Right ventricle myocardium superior (tissue), 1 donor: ENCODE measurements at regions not wholly inside any gene's neighbourhood (a gene's known extent, or its start where the extent isn't known, plus 50 kb on each side); places are given as distances from the start of the nearest gene placed in this dataset.
"Not testable (repeated sequence)": the region's sequence is repeated elsewhere in the genome, so short reads cannot be mapped to it uniquely, and the experiment has no call there.

Experiments used
- ATAC-seq: fragments of 200-7000 bp; cut with Tn5 transposase; one replicate; pipeline ENCODE4 v1.9.1; 2020; ENCODE audit warnings: mild to moderate bottlenecking; ENCODE audit not compliant: poor library complexity
- DNase-seq: peaks from one replicate; pipeline ENCODE4 v3.0.0-alpha.2; 2020
- intact Hi-C: fragments of 100-400 bp; cut with DNase I; formaldehyde crosslinking; loops from one replicate; pipeline ENCODE4 v1.11.2; 2022
- donor health status: DM: no; HTN: yes; CAD: no; lungs with severe emphysema.

DNA sequence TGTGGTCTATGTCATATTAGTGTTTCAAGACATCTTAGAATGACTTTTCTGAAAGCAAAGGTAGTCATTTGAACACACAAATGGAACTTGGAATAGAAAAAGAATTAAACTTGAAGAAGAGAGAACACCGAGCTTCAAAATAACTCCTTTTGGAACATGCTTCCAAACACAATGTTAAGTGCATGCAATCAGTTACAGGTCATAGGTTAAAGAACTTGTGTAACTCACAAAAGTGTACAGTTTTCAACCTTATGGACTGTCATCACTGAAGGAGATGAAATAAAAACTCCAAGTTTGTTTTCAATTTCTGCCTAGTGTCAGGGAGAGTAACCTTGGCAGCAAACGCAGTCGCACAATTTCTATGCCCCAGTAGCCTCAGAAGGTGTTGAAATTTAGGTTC lies 192.9 kb upstream of the NECTIN3 start:
- intact Hi-C loops = no loop called here
- ATAC-seq (no peak), DNase-seq (no peak)

DNA sequence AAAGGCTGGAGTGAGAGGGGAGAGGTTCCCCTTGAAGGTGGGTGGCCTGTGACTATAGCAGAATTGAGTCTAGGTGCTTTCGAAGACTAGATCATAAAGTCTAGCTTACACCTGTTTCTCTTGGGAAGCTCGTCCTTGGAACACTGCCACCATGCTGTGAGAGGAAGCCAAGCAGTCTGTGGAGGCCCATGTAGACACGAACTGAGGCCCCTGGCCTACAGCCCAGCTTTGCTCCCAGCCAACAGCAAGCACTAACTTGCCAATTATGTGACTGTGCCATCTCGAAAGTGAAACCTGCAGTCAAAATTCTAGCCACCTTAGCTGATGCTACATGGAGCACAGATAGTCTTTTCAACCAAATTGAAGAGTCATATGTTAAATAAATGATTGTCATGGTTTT lies 190.5 kb upstream of the NECTIN3 start:
- intact Hi-C loops = no loop called here
- peak; percentile 59 for DNase-seq
- ATAC-seq = peak; percentile 58

DNA sequence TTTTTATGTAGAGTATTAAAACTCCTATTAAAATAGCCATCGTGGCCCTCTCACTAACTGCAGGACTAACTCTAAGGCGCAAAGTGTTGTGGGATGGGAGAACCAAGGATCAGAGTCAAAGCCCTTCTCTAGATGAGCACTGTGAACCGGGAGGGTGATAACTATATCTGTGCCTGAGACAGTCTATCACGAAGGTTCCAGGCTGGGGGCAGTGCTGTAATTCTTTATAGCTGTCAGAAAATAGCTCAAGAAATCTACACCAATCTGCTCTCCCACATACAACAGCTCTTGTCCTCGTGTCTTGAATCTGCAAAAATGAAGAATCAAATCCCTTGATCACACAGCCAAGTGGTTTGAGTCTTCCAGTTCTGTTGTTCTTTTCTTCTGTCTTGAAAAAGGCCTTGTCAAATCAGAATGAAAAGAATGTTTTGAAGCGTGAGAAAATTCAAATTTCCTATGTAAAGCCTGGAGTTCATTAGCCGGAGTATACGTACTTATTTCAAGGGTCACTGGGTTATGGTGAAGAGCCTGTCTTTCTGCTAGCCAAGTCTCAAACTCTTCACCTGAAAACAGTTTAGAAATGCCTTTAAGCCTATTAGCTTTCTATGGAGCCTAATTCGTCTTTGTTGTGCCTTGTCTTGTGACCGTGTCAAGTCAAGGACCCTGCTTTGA lies 185.3 kb upstream of the NECTIN3 start:
- intact Hi-C loops = no loop called here
- ATAC-seq = no peak
- no peak for DNase-seq

DNA sequence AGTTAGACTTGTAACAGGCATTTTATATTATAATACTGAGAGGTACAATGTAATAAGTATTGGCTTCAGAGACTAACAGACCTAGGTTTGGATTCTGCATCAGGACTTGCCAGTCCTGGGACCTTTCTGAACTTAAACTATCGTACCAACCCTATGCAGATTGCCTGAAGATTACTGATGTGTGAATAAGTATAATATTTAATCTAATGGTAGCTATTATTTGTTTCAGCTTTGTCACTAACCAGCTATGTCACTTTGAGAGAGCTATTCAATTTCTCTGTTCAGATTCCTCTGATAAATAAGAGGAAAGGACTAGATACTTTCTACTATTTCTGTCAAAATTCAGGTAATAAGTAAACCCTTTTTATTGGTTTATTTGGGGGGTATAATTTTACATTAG lies 184.4 kb upstream of the NECTIN3 start:
- ATAC-seq (no peak), DNase-seq (no peak)
- intact Hi-C loops = no loop called here

DNA sequence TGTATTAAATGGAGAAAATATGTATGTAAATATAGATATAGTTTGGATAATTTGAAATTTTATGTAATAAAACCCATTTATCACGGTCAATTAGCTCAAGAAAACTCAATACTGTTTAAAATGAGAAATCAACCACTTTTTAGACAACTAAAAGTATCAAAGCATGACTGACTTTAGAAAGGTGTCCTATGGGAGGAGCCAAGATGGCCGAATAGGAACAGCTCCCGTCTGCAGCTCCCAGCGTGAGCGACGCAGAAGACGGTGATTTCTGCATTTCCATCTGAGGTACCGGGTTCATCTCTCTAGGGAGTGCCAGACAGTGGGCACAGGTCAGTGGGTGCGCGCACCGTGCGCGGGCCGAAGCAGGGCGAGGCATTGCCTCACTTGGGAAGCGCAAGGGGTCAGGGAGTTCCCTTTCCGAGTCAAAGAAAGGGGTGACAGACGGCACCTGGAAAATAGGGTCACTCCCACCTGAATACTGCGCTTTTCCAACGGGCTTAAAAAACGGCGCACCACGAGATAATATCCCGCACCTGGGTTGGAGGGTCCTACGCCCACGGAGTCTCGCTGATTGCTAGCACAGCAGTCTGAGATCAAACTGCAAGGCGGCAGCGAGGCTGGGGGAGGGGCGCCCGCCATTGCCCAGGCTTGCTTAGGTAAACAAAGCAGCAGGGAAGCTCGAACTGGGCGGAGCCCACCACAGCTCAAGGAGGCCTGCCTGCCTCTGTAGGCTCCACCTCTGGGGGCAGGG lies 182.8 kb upstream of the NECTIN3 start:
- intact Hi-C loops, ATAC-seq, DNase-seq: not testable (repeated sequence)

DNA sequence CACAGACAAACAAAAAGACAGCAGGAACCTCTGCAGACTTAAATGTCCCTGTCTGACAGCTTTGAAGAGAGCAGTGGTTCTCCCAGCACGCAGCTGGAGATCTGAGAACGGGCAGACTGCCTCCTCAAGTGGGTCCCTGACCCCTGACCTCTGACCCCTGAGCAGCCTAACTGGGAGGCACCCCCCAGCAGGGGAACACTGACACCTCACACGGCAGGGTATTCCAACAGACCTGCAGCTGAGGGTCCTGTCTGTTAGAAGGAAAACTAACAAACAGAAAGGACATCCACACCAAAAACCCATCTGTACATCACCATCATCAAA lies 182.3 kb upstream of the NECTIN3 start:
- intact Hi-C loops, DNase-seq, ATAC-seq: not testable (repeated sequence)

DNA sequence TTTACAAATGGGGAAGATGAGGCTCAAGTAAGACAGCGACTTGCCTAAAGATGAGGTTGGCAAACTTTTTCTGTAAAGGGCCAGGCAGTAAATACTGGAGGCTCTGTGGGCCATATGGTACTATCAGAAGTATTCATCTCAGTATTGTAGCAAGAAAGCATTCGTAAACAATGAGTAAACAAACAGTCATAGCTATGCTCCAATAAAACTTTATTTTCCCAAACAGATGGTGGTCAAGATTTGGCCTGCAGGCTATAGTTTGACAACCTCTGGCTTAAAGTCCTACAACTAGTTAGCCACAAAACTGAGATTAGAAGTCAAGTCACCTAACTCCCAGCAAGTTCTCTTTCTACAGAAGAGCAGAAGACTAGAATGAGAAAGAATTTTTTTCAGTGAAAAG lies 177.0 kb upstream of the NECTIN3 start:
- ATAC-seq (no peak), DNase-seq (no peak)
- intact Hi-C loops = no loop called here

DNA sequence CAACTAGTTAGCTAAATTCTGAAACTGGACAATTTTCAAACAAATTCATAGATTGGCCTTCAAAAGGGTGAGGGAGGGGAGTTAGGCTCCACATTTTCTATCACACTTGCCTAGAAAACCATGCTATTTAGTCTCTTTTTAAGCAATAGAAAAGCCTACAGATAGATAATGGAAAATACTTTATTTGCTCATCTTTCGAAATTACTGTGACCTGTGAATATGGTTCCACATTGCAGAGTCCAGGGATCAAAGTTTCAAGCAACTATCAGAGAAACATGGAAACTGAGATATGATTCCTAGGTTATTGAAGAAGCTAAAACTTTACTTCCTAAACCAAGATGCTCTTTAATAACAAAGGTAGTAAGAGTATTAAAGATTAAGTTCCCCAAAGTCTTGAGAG lies 176.6 kb upstream of the NECTIN3 start:
- intact Hi-C loops = no loop called here
- ATAC-seq (no peak), DNase-seq (no peak)

DNA sequence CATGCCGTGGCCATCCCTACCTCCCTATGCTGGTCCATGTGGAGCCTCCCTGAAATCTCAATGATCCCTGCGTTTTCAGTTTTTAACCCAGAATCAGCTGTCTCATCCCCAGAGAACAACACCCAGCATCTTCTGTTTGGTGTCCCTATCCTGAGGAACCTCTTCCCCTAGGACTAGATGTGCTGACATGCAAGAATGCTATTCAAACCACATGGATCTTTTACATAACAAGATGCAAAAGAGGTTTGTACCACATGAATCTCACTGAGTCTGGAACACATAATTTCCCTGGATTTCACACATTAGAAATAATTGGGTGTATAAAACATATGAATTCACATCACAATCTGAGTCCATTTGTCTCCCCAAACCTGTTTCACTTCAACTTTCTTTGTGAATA lies 174.6 kb upstream of the NECTIN3 start:
- DNase-seq (no peak), ATAC-seq (no peak)
- intact Hi-C loops = no loop called here

DNA sequence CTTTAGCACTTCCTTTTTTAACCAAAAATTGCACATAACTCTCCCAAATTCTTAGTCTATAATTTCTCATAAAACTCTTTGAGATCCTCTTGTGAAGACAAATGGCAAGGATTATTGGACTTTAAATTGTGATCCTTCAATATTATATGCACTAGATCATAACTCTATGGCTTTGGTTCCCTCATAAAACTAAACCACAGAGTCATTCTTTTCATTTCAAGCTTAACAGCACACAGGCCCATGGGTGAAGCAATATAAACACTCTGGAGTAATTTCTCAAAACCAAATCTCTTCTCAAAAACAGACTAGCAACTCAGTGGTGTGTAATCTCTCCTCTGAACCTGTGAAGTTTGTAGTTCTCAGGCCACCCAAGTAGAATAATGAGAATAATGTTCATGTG lies 171.0 kb upstream of the NECTIN3 start:
- no peak for ATAC-seq
- intact Hi-C loops = no loop called here
- DNase-seq = no peak

DNA sequence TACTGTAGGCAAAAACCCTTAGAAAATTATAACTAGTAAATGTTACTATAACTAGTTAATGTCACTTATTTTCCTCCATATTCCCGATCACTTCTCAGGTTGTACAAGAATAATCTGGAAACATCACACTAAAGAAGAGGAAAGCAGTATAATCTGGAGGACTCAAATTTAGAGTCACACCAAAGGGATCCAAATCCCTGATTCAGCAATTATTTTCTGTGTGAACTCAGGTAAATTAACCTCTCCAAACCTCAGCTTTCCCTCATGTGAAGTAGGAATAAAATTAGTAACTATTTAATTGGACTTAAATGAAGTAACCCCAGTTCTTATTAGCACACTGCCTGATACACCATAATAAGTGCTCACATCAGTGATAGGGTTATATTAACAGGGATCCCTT lies 170.1 kb upstream of the NECTIN3 start:
- DNase-seq = no peak
- intact Hi-C loops = no loop called here
- no peak for ATAC-seq

DNA sequence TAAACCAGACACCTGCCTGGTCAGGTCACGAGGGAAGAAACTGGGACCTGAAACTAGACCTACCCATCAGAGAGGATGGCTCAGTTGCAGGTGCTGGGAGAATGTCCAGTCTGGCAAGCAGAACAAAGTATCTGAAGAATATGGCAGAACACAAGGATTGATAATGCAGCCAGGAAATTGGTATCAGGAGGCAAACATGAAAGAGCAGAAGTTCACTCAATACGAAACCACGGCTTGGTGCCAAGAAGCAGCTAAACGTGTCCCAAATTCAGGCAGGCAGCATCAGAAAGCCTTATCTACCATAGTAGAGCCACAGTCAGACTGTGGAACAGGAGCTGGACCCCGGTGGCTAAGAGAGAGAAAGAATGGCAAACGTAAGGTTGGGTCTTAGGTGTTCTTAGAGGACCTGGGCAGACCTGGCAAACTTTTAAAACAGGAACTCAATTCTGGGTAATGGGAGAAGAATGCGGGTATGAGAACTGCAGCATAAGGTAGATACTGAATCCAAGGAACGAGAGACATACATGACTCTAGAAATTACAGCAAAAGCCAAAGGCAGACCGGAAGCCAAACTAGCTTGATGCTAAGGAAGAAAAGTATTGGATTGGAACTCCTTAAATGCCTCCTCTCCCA lies 169.0 kb upstream of the NECTIN3 start:
- intact Hi-C loops = no loop called here
- no peak for ATAC-seq
- DNase-seq = no peak

DNA sequence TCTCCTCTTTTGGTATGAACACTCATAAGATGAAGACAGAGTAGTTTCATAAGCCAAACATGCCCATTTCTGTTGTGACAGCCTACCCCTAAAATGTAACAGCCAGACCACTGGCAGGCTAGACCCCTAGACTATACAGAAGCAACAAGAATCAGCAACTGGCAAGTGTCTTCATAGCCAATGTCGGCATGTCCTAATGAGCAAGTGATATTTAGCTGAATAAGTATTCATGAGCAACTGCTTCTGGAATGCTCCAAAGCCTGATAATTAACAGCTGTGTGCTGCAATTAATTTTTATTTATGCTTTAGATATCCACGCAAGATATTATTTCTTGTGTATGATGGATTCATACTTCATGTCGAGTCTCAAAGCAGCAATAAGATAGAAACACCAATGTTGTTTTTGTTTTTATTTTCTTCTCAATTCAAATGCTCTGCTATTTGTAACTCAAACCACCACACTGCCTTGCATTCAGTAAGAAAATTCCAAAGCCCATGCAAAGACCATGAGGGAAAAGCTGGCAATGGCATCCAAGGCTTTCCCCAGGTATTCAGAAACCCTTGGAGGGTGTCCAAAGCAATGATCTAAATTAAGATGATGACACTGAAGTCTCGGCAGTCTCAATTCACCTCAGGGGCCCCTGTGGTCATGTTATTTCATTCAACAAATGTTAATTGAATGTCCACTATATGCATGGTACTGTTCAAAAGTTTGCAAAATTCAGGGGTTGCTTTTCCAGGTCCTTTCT lies 167.7 kb upstream of the NECTIN3 start:
- DNase-seq (no peak), ATAC-seq (no peak)
- intact Hi-C loops = no loop called here

DNA sequence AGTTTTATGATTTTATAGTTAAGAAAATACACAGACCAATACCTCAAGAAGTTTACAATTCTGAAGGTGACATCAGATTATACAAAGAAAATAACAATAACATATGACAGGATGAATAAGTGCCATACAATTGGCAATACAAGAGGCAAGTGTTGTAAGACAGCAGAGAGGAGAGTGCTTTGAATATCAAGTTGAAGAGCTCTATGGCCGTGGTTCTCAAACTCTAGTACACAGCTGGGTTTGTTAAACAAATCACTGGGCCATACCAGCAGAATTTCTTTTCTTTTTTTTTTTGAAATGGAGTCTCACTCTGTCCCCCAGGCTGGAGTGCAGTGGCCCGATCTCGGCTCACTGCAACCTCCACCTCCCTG lies 167.1 kb upstream of the NECTIN3 start:
- ATAC-seq (no peak), DNase-seq (no peak)
- intact Hi-C loops = no loop called here

DNA sequence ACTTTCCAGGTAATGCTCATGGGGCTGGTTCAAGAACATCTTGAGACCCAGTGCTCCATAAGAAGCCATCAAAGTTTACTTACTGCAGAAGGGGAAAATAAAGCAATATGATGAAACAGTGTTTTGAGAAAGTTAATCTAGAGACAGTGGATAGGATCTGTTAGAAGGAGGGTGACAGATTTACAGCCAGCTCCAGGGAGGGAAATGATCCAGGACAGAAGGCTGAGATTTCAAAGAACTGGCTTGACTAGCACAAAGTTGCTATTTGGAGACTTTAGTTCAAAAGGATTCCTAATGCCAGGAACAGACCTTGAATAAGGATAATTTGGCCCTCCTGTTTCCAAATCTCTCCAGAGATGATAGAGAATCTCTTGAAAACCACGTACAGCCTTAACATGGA lies 166.5 kb upstream of the NECTIN3 start:
- intact Hi-C loops = no loop called here
- ATAC-seq = no peak
- DNase-seq = no peak

DNA sequence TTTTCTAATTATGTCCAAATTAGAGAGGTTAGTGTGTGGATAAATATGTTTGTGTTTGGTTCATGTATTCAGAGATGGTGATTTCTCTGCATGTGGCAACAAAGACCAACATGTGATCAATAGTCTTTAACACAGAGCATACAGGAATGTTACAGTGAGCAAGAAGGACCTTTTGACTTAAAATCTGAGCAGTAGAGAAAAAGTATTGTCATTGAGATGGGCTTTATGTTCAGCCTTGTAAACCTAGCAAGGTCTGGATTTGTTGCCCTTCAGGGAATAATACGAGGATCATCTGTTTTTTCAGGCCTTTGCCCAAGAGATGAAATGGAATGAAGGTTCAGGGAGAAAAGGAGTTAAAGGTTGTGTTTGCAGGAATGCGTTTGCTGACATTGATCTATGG lies 161.8 kb upstream of the NECTIN3 start:
- no peak for ATAC-seq
- no peak for DNase-seq
- intact Hi-C loops = no loop called here

DNA sequence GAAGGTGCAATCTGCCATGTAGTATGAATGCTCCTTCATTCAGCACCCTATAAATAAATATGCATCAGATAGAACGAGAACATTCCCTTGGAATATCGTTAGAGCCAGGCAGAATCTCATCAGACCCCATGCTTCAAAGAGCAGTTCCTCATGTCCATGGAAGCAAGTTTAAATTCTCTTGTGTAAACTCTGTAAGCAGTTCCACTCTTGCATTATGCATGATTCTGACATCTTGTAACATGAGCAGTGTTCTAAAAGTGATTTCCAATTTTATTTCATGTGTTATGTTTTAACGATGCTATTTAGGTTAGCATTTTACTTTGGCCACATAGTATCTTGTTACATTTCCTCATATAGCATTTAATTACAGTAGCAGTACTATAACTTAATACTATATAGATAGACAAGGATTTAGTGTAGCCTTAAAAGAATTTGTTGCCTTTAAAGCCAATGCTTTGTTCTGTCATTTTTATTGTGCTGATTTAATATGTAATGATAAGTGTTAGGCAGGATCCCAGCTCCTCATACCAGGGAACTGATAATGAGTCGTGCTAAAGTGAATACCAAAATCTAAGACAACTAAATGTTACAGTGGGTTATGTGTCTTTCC lies 161.2 kb upstream of the NECTIN3 start:
- ATAC-seq = no peak
- intact Hi-C loops = no loop called here
- no peak for DNase-seq

DNA sequence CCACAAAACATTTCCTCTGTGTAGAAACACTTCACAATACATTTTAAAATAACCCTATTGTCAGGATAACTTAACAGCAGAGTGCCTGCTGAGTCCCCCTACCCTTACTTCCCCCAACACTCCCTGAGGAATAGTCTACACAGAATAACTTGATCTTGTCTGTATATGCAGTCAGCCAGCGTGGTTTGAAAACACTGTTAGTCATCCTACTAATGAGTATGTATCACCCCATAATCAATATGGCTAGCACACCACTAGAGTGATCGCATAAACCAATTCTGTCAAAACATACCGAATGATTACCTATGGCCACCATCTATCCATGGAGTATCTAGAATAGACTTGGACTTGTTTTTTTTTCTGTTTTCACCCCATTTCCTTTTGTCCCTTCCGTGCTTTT lies 152.7 kb upstream of the NECTIN3 start:
- intact Hi-C loops = no loop called here
- no peak for ATAC-seq
- DNase-seq = no peak

DNA sequence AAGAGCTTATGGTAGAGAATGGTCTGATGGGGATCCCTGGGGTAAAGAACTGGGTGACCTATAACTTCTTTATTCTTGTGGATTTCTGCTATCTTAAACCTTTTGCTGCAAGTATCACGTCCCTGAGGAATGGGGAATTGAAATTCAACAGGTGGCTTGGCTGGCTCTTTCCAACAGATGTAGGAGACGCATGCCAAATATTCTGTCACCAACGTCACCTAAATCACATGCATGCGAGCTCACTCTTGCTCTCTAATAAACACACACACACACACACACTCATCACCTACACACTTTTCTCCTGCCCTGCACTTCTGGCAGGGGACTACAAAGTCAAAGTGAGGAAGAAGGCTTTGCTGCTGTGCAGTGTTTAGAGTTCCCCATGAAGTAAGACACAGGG lies 145.8 kb upstream of the NECTIN3 start:
- ATAC-seq (no peak), DNase-seq (no peak)

More for the DNA sequence above, 145.8 kb upstream of the NECTIN3 start:
- intact Hi-C loops = no loop called here
